ENCODE measurements at regions not wholly inside any gene's neighbourhood (a gene's known extent, or its start where the extent isn't known, plus 50 kb on each side); places are given as distances from the start of the nearest gene placed in this dataset.
"Not testable (repeated sequence)": the region's sequence is repeated elsewhere in the genome, so short reads cannot be mapped to it uniquely, and the experiment has no call there.

DNA sequence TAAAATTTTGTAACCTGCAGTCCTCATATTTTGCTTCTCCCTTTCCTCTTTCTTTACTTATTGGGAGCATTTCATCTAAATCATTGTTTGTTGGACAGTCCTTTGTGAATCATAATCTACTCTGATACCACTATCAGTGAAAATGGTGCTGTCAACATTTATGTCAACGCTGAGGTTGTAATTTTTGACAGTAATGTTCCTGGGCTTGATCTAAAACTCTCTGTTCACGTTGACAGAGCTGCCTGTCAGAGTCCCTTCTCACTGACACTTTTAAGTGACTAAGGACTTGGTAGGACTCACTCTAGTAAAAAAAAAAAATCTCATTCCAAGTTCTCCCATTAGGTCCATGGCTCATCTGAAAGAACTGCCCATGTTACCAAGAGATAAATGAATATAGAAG lies 1640.8 kb upstream of the PIK3C3 start:
- no peak for DNase-seq

DNA sequence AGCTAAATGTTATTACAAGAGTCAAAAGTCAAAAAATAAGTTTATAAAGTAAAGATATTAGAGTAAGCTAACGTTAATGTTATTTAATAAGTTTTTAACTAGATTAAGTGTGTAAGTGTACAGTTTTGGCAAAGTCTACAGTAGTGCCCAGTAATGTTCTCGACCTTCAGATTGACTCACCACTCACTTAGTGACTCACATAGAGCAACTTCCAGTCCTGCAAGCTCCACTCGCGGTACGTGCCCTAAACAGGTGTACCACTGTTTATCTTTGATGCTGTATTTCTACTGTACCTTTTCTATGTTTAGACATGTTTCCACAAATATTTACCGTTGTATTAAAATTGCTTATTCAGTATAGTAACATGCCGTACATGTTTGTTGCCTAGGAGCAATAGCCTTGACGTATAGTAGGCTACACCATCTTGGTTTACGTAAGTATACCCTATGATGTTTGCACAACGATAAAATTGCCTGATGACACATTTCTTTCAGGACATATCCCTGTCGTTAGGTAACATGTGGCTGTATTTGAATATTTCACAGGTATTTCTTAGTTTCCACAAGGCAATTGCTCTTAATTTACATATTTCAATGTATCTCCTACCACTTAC lies 1641.9 kb upstream of the PIK3C3 start:
- DNase-seq = no peak

DNA sequence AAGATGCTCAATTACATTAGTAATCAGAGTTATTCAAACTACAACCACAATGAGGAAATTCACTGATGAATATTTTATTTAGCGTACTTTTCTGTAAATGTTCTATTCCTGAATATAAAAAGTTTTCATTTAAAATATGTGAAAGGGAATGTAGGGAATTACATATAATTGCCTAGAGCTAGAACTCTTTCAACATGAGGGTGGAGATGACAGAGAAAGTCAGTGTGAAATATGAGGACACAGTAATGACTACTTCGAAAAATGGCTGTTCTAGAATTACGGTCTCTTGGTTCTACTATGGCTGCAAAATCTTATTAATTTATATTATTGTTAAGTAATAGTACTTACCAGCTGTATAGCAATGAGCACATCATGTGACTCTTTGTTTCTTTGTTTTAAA lies 1647.4 kb upstream of the PIK3C3 start:
- DNase-seq = no peak

DNA sequence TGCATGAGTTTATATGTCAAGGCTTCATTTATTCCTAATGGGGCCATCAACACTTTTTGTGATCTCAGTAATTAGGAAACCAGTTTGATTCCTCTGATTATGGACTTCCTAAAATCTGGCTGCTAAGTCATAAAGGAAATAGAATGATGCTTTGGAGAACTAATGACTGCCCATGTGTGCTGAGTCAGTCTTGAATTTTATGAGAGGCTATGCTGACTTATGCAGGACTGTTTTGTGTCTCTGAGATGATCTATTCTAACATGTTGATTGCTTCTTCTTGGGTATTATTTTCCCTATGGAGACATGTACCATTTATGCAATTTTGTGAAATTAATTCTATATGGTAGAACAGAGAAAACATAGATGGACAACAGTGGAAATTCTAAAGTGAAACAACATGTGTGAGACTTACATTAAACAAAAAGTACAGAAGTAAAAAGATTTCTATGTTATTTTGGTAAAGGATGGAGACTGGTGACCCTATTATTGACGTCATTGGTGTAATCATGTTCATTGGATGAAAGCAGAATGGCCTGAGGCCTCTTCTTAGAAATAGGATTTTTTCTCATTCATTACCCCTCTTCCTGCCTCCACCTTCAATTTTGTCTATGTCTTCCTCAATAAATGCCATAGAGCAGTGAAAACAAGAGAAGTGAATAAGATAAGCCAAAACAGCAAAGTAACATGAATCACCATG lies 1658.2 kb upstream of the PIK3C3 start:
- no peak for DNase-seq

DNA sequence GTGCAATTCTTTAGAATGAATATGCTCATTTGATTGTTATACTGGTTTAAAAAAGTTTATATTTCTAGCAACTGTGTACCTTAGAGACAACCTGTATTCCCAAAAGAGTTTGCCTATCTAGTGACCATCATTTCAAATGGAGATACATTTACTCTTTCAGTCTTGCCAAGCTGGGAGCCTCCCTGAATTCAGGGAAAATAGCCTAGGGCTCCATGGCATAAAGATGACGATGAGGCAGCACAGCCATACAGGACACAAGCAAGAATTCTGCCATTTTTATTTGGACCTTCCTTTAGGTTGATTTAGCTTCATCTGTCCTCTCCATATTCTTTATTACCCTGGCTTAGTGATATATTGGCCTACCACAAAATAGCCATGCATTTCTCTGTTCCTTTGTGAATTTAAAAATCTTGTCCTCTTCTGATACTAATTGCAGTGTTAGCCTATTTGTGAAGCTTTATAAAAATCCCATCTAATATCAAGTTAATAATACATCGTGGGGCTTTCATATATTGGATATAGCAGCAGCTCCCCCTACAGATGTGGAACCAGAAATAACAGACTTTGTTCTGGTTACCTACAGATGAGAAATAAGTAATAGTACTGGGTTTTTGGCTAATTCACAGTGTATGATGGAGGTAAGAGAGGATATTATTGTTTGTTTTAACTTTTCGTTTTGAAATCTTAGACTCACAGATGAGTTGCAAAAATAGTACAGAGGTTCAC lies 1661.9 kb upstream of the PIK3C3 start:
- peak; percentile 15 for DNase-seq

DNA sequence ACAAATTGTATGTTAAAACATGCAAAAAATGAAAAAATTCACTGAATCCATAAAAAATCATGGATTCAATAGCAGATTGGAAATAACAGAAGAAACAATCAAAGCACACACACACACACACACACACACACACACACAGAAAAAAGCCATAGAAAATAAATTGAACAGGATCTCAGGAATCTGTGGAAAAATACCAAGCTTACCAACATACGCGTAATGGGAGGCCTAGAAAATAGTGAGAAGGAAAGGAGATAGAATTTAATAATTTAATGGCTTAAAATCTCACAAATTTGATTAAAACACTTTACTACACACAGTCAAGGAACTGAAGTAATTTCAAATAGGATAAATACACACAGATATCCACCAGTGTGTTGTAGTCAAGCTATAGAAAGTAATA lies 1671.5 kb upstream of the PIK3C3 start:
- DNase-seq = no peak

DNA sequence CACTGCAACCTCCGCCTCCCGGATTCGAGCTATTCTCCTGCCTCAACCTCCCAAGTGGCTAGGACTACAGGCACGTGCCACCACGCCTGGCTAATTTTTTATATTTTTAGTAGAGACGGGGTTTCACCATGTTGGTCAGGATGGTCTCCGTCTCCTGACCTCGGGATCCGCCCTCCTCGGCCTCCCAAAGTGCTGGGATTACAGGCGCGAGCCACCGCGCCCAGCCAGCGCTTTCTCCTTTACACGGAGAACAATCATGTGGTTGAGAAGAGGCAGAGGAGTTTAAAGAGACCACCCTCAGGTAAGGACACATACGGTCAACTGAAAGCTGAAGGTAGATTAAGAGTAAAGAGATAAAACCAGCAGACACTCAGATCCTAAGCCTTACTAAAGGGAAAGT lies 1673.7 kb upstream of the PIK3C3 start:
- DNase-seq = not testable (repeated sequence)

DNA sequence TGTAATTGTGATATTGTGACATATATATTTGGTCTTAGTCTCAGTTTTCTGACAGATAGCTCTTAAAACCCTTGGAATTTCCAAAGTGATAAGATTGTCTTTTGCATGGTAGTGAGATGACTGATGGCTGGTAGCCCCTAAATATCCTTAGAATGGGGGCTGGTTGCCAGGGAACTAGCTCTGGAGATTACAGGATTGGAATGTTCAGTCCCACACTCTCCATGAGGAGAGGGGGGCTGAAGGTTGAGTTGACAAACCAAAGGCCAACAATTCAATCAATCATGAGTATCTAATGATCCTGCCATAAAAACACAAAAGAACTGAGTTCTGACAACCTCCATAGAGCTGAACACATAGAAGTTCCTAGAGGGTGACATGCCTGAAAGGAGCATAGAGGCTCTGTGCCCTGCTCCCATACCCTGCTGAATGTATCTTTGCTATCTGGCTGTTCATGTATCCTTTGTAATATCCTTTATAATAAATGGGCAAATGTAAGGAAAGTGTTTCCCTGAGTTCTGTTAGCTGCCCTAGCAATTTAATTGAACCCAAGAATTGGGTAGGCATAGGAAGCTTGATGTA lies 1680.3 kb upstream of the PIK3C3 start:
- no peak for DNase-seq

DNA sequence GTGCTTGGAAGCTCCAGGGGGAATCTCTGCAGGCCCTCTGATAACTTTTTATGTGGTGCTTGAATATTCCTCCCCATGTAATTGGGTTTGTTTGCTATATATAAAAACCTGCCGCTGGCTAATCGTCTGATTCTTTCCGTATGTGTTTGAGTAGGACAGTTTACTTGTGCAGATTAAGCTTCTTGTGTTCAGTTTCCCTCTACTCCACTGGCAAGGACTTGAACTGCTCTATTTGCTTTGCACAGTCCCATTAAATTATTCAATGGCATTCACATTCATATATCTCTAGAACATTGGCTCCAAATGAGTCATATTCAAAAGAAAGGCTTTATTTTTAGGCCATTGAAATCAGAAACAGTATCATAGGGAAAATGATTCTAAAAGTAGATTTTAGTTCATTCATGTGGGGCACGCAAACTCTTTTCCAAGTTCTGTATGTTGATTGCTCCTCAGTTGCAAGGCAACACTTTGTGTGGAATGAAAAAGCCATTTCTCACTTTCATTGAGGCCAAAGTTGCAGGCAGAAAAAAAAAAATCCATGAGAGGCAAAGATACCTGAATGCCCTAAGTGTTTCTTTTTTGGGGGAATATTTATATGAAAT lies 1682.3 kb upstream of the PIK3C3 start:
- no peak for DNase-seq

DNA sequence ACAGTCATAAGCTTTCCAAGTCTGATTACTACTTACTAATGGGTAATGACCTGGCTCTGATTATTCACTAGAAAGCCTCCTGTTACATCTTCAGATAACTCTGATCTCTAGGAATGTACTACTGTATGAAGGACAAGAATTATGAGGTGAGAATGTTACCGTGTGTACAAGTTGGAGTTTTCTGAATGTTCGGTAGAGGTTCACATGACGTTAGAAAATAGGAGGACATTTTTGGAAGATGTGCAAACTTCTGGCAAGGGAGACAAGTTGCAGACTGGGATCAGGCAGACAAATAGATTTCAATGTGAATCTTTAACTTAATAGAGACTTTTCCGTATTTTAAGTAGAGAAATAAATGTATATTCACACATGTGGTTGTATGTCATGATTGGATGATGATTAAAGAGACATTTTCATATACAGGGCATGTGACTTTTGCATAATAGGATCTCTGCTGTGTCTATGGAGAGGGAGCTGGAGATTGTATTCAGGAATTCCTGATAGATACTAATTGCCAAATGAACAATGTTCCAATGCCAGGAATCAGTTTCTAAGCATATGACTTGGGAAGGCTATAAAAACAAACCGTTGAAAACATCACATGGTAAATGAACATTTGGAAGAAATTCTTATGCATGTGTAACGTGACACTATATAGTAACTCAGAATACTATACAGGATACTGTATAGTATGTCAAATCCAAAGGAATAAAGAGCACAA lies 1695.8 kb upstream of the PIK3C3 start:
- DNase-seq = peak; percentile 50

DNA sequence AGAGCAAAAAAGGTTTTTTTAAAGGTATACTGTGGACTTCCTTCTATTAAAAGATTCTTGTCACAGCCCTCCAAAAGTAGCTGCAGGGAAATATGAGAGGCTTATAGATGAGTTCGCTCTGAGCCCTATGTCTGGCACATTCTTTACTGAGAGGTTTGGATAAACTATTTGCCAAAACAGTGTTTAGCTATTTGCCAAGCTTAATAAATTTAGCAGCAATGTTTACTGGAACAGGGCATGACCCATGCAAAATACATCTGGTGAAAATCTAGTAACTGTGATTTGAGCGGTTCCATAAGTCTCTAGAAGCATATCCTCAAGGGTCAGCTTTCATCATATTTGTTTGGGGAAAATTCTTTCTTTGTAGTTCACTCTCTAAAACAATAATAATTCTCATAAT lies 1696.7 kb upstream of the PIK3C3 start:
- peak; percentile 39 for DNase-seq

DNA sequence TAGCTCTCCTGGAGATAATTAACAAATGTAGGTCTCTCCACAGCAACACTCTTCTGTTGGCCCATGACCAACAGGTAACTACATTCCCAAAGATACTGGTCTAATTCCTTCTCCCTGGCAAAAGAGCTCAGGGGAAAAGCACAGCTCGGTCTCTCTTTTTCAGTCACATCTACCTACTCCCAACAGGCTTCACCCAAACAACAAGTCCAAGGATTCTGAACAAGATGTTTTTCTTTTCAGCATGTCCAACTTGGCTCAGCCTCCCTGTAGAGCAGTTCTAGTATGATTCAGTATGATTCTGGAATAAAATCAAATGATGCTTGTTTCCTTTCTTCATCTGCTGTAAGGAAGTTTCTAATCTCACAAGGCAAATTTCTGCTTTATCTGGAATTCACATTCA lies 1704.8 kb upstream of the PIK3C3 start:
- peak; percentile 33 for DNase-seq

DNA sequence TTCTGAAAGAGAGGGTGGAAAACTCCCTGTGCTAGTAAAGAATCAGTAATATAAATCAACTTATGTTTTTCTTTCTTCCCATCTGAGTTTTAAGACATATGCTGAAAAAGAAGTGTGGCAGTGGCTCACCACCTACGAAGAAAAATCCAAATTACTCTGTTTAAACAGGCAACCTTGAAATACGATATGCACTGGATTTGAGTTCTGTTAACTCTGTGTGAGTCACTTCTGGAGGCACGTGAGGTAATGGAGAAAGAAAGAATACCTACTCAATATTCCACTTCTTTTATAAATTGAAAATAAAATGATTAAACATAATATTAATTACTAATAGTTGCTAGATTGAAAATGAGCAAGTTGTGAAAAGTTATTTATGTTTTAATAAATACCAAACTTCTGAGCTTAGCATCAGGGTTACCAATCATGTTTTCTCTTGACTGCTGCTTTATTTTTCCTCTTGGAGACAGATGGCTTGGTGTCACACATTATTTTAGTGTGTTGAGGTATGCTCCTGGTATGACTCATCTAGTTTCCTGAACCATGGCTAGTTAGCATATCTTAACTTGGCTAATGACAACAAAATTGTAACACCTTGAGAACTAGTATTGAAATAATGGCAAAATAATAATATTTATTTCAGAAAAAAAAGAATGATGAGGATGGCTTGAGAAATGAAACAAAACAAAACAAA lies 1705.5 kb upstream of the PIK3C3 start:
- no peak for DNase-seq

DNA sequence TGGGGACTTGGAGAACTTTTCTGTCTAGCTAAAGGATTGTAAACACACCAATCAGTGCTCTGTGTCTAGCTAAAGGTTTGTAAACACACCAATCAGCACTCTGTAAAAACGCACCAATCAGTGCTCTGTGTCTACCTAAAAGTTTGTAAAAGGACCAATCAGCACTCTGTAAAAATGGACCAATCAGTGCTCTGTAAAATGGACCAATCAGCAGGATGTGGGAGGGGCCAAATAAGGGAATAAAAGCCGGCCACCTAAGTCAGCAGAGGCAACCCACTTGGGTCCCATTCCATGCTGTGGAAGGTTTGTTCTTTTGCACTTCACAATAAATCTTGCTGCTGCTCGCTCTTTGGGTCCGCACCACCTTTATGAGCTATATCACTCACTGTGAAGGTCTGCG lies 1709.4 kb upstream of the PIK3C3 start:
- DNase-seq = not testable (repeated sequence)

DNA sequence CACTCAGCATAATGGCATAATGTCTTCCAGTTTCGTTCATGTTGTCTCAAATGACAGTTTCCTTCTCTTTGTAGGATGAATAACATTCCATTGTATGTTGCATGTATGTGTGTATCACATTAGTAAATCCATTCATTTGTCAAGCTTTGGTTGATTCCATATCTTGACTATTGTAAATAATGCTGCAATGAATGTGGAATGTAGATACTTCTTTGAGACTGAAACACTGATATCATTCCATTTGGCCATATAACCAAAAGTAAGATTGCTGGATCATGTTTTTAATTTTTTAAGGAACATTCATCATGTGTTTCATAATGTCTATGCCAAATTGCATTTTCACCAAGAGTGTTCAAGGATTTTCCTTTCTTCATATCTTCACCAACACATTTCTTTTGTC lies 1711.4 kb upstream of the PIK3C3 start:
- DNase-seq = no peak

DNA sequence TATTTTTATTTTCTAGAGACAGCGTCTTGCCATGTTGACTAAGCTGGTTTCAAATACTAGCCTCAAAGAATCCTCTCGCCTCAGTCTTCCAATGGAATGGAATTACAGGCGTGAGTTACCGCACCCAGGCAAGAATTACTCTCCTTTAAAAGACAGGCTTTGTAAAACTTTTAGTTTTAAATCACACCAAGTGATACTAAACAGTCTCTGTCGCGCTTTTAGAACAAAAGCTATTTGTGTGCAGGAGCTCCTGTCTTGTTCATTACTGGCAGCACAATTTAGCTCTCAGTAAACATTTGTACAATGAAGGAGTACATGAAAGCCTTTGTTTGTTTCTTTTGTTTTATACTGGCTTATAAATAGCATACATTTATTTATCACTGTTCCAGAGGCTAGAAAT lies 1719.2 kb upstream of the PIK3C3 start:
- DNase-seq = no peak

DNA sequence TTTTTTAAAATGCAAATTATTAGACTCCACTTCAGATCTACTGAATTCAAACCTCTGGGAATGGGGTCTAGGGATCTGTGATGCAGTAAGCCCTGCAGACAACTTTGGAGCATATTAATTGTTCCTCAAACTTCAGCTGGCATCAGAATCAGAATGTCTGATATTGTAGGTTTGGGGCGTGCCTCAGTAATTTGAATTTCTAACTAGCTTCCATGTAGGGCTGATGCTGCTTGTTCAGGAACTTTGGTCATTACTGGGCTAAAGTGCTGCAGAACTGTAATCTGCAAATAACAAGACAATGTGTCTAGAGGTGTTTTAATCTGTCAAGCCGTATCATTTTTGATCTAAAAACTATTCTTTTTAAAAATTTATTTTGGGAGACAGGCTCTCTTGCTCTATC lies 1719.7 kb upstream of the PIK3C3 start:
- DNase-seq = no peak

DNA sequence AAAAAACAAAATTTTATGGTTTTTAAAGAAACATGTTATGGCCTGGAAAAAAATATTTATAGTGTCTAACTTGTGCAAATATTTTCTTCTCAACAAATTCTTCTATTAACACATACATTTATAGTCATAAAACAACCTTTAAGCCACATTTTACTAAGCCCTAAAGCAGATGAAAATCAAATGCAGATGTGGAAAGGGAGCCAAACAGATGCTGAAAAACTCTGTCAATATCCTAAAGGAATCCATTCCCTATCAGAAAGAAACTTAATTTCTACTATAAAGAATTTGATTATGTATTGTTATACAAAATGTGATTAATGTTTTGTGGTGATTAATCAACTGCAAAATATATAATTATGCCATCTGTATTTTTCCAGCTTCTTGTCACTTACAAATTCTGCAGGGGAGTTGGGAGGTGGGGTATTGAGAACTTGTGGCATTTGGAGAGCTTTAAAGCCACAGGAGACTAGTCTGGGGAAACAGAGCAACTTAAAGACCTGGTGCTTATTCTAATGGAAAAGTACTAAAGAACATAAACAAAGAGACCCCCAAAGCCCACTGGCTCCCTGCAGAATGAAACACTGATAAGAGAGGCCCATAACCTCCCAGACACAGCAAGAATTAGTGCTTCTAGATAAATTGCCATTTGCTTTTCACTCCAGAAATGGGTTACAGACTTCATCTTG lies 1721.0 kb upstream of the PIK3C3 start:
- DNase-seq = no peak

DNA sequence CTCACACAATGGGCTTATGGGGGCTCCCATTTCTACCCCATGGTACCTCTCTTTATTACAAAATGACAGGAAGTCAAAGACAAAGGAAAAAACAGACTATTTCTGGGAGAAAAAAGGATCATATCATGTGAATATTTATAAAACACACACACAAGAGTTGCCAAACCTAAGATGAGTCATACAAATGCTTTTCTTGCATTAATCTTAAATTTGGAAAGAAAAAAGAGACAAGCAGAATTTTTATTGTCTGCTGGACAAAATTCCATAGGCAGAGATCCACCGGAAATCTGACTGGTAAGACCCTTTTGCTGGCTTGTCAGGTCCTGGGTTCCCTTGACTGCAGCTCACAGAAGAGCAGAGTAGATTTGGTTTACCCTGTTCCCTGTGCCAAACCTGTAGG lies 1732.3 kb upstream of the PIK3C3 start:
- peak; percentile 14 for DNase-seq

DNA sequence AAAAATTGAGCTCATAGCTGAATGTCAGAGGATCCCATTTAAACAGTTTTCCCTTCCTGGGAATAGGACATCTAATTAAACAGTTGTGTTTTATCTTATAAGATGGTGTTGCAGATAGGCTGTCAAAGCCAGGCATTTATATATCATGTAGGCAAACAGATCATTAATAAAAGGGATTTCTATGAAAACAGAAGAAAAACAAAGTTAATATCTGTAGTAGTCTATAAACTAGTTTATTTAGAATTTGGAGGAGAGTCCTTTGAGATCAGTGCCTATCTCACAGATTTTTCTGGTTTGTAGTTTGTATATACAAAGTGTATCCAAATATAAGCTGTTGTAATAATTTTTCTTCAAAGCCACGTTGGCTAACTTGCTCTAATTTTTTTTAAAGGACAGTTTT lies 1738.2 kb upstream of the PIK3C3 start:
- no peak for DNase-seq

DNA sequence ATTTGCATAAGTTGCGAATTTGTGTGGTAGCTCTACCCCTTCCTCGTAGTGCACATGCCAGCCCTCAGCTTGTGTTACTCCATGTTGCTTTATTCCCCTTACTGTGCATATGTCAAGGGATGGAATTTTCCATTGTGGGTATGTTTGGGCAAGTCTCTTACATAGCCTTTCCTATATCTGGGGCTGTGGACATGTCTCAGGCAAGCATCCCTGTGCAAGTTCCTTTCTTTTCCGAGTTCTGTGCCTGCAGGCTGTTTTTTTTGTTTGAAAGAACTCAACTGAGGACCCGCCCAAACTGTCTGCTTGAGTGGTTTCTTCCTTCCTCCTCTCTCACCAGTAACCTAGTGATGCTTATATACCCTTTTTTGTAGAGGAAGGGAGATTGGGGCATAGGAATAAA lies 1739.1 kb upstream of the PIK3C3 start:
- no peak for DNase-seq

All from hindlimb muscle (tissue), 1 donor.